ENCODE measurements at regions not wholly inside any gene's neighbourhood (a gene's known extent, or its start where the extent isn't known, plus 50 kb on each side); places are given as distances from the start of the nearest gene placed in this dataset.

DNA sequence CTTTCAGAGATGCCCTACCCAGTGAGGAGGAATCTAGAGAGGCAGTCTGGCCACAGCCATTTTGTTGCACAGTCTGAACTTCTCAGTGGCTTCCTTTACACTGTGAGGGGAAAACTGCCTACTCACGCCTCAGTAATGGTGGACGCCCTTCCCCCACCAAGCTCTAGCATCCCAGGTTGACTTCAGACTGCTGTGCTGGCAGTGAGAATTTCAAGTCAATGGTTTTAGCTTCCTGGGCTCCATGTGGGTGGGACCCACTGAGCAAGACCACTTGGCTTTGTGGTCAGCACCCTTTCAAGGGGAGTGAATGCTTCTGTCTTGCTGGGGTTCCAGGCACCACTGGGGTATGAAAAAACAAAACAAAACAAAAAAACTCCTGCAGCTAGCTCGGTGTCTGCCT lies 663.2 kb upstream of the ZNF385D start:
- TF ChIP-seq POLR2A (IDR thresholded peaks at IDR 0.05; ENCODE audit: low read length) = no peak
- no peak for TF ChIP-seq GATA1 (IDR thresholded peaks at IDR 0.05; ENCODE audit: low read depth, low read length)

All from erythroblast (primary cell).